ENCODE measurements at regions not wholly inside any gene's neighbourhood (a gene's known extent, or its start where the extent isn't known, plus 50 kb on each side); places are given as distances from the start of the nearest gene placed in this dataset.

DNA sequence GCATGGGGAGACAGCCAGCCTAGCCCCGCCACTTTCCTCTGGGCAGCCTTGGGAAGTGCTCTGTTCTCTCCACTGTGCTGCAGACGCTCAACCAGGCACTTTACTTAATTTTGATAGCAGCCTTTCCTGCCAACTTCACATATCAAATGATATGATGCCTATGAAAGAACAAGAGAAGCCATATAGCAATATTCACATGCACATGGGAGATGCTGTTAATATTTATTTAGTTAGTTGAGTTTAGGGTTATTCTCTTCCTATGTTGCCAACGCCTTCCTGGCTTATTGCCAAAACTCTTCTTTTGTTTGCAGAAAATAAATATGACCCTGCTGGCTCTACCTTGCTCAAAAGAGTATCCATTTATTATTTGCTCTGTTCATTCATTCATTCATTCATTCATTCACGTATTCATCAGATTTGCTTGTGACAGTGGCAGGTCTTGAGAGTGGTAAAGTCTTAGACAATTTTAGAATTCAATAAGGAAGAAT lies 99.3 kb downstream of the GATA6 start:
- Histone ChIP-seq H3K27ac (ENCODE audit: low read depth, low read length) (no peak overlapping the region), H3K27me3 (ENCODE audit: insufficient read depth, low read length) (peaks cover 13% of the 10 kb centered on the region), H3K4me1 (ENCODE audit: insufficient read depth, low read length) (no peaks in the 10 kb centered on the region), H4K20me1 (ENCODE audit: insufficient read depth, low read length) (no peaks in the 10 kb centered on the region), H3K9ac (ENCODE audit: low read length) (no peak overlapping the region), H2AFZ (ENCODE audit: low read depth, low read length) (no peak overlapping the region), H3K36me3 (ENCODE audit: insufficient read depth, low read length) (no peaks in the 10 kb centered on the region), H3K79me2 (ENCODE audit: insufficient read depth, low read length) (no peaks in the 10 kb centered on the region), H3K4me3 (ENCODE audit: insufficient read depth, low read depth, low read length) (no peak overlapping the region), H3K4me2 (ENCODE audit: low read length) (no peak overlapping the region), H3K9me3 (ENCODE audit: insufficient read depth, low read depth, low read length) (no peaks in the 10 kb centered on the region)
- Mint-ChIP-seq H3K4me3 (ENCODE audit: unreplicated experiment) (no peak overlapping the region), H3K9me3 (ENCODE audit: unreplicated experiment) (no peaks in the 10 kb centered on the region), H3K4me1 (ENCODE audit: low read depth, unreplicated experiment) (no peaks in the 10 kb centered on the region), H3K36me3 (ENCODE audit: low read depth, unreplicated experiment) (peaks cover 2% of the 10 kb centered on the region), H3K27ac (ENCODE audit: unreplicated experiment) (no peak overlapping the region), H3K27me3 (ENCODE audit: low read depth, unreplicated experiment) (peaks cover 56% of the 10 kb centered on the region)
- DNase-seq (ENCODE audit: low read depth) (no peak), FAIRE-seq (no peak)
- TF ChIP-seq, protein P1, sequence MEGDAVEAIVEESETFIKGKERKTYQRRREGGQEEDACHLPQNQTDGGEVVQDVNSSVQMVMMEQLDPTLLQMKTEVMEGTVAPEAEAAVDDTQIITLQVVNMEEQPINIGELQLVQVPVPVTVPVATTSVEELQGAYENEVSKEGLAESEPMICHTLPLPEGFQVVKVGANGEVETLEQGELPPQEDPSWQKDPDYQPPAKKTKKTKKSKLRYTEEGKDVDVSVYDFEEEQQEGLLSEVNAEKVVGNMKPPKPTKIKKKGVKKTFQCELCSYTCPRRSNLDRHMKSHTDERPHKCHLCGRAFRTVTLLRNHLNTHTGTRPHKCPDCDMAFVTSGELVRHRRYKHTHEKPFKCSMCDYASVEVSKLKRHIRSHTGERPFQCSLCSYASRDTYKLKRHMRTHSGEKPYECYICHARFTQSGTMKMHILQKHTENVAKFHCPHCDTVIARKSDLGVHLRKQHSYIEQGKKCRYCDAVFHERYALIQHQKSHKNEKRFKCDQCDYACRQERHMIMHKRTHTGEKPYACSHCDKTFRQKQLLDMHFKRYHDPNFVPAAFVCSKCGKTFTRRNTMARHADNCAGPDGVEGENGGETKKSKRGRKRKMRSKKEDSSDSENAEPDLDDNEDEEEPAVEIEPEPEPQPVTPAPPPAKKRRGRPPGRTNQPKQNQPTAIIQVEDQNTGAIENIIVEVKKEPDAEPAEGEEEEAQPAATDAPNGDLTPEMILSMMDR (IDR thresholded peaks at IDR 0.05; ENCODE audit: insufficient read depth, low read depth, low read length) = no peak
- no peak for TF ChIP-seq EZH2 (IDR thresholded peaks at IDR 0.05; ENCODE audit: insufficient read depth, low read length)

DNA sequence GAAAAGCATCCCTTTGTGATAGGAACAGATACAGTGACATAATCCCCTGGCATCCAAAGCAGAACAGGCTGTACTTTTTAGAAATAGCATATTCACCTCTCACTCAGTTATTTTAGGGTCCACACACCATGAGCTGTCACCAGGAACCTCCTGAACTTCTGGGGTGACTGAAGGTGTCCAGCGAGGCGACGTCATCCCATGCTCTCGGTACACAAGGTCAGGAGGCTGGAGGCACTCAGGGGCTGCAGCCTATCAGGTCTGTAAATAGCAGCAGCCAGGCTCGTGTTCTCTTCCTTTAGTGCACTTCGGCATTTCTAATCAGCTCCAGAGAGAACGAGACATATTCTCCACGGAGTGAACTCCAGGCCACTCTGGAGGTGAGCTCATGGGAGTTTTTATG lies 98.3 kb downstream of the GATA6 start:
- DNase-seq (ENCODE audit: low read depth) (no peak), FAIRE-seq (no peak)
- H3K36me3 Mint-ChIP-seq (ENCODE audit: low read depth, unreplicated experiment) = peaks cover 2% of the 10 kb centered on the region
- H3K27me3 Mint-ChIP-seq (ENCODE audit: low read depth, unreplicated experiment) = peaks cover 52% of the 10 kb centered on the region
- H3K9me3 Mint-ChIP-seq (ENCODE audit: unreplicated experiment) = no peaks in the 10 kb centered on the region
- no peaks in the 10 kb centered on the region for H4K20me1 ChIP-seq (ENCODE audit: insufficient read depth, low read length)
- H3K27ac ChIP-seq (ENCODE audit: low read depth, low read length) = no peak overlapping the region
- no peak overlapping the region for H2AFZ ChIP-seq (ENCODE audit: low read depth, low read length)
- H3K4me3 Mint-ChIP-seq (ENCODE audit: unreplicated experiment) = no peak overlapping the region
- TF ChIP-seq EZH2 (IDR thresholded peaks at IDR 0.05; ENCODE audit: insufficient read depth, low read length) = no peak
- TF ChIP-seq, protein P1 (IDR thresholded peaks at IDR 0.05; ENCODE audit: insufficient read depth, low read depth, low read length) = no peak
- no peaks in the 10 kb centered on the region for H3K4me1 ChIP-seq (ENCODE audit: insufficient read depth, low read length)
- H3K4me1 Mint-ChIP-seq (ENCODE audit: low read depth, unreplicated experiment) = no peaks in the 10 kb centered on the region
- H3K9me3 ChIP-seq (ENCODE audit: insufficient read depth, low read depth, low read length) = no peaks in the 10 kb centered on the region
- no peaks in the 10 kb centered on the region for H3K36me3 ChIP-seq (ENCODE audit: insufficient read depth, low read length)
- no peak overlapping the region for H3K4me3 ChIP-seq (ENCODE audit: insufficient read depth, low read depth, low read length)
- no peak overlapping the region for H3K9ac ChIP-seq (ENCODE audit: low read length)
- H3K4me2 ChIP-seq (ENCODE audit: low read length) = no peak overlapping the region
- H3K27ac Mint-ChIP-seq (ENCODE audit: unreplicated experiment) = no peak overlapping the region
- no peaks in the 10 kb centered on the region for H3K79me2 ChIP-seq (ENCODE audit: insufficient read depth, low read length)
- peaks cover 8% of the 10 kb centered on the region for H3K27me3 ChIP-seq (ENCODE audit: insufficient read depth, low read length)

DNA sequence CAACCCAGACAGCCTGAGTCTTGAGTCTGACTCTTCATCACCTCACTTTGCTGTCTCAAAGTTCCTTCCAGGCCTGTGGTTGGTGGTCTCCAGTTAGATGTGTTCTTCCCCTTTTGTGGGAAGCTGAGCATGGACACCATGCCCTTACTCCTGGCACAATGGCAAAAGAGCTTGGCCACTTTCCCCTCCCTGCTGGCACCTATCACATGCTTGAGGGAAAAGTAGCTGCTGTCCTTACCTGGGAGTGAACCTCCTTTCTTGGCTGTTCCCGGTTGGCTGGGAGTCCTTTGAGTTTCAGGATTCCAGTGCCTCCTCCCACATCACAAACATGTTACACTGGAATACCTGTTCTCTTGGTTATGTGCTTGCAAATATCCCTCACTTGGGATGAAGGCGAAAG lies 97.8 kb downstream of the GATA6 start:
- Histone ChIP-seq H2AFZ (ENCODE audit: low read depth, low read length) (no peak overlapping the region), H3K9ac (ENCODE audit: low read length) (no peak overlapping the region), H3K36me3 (ENCODE audit: insufficient read depth, low read length) (no peaks in the 10 kb centered on the region), H3K27ac (ENCODE audit: low read depth, low read length) (no peak overlapping the region), H3K27me3 (ENCODE audit: insufficient read depth, low read length) (peaks cover 6% of the 10 kb centered on the region), H4K20me1 (ENCODE audit: insufficient read depth, low read length) (no peaks in the 10 kb centered on the region), H3K4me2 (ENCODE audit: low read length) (no peak overlapping the region), H3K79me2 (ENCODE audit: insufficient read depth, low read length) (no peaks in the 10 kb centered on the region), H3K9me3 (ENCODE audit: insufficient read depth, low read depth, low read length) (no peaks in the 10 kb centered on the region), H3K4me1 (ENCODE audit: insufficient read depth, low read length) (no peaks in the 10 kb centered on the region), H3K4me3 (ENCODE audit: insufficient read depth, low read depth, low read length) (no peak overlapping the region)
- FAIRE-seq (no peak), DNase-seq (ENCODE audit: low read depth) (no peak)
- no peak overlapping the region for H3K27ac Mint-ChIP-seq (ENCODE audit: unreplicated experiment)
- peaks cover 2% of the 10 kb centered on the region for H3K36me3 Mint-ChIP-seq (ENCODE audit: low read depth, unreplicated experiment)
- H3K4me3 Mint-ChIP-seq (ENCODE audit: unreplicated experiment) = no peak overlapping the region
- TF ChIP-seq, protein P1 (IDR thresholded peaks at IDR 0.05; ENCODE audit: insufficient read depth, low read depth, low read length) = no peak
- TF ChIP-seq EZH2 (IDR thresholded peaks at IDR 0.05; ENCODE audit: insufficient read depth, low read length) = no peak
- H3K9me3 Mint-ChIP-seq (ENCODE audit: unreplicated experiment) = no peaks in the 10 kb centered on the region
- H3K27me3 Mint-ChIP-seq (ENCODE audit: low read depth, unreplicated experiment) = peaks cover 47% of the 10 kb centered on the region
- H3K4me1 Mint-ChIP-seq (ENCODE audit: low read depth, unreplicated experiment) = no peaks in the 10 kb centered on the region

Measured in astrocyte (in vitro differentiated cells and primary cell).